Adipocyte (in vitro differentiated cells): ENCODE measurements at regions not wholly inside any gene's neighbourhood (a gene's known extent, or its start where the extent isn't known, plus 50 kb on each side); places are given as distances from the start of the nearest gene placed in this dataset.

Source experiments
- DNase-seq: peaks from one replicate; pipeline ENCODE4 v3.0.0-alpha.2; 2015; ENCODE audit warnings: low read depth
- H3K27me3 ChIP-seq: replicated peaks from 2 replicates; pipeline ENCODE4 v1.7.0; 2013; ENCODE audit warnings: mild to moderate bottlenecking, low read length, moderate library complexity; ENCODE audit not compliant: control insufficient read depth, insufficient read depth
- H3K36me3 ChIP-seq: 2 replicates; pipeline ENCODE4 v1.7.0; 2013; ENCODE audit warnings: low read length, mild to moderate bottlenecking, moderate library complexity; ENCODE audit not compliant: control insufficient read depth, insufficient read depth, severe bottlenecking
- H3K4me1 ChIP-seq: 2 replicates; pipeline ENCODE4 v1.7.0; 2013; ENCODE audit warnings: mild to moderate bottlenecking, low read length, moderate library complexity; ENCODE audit not compliant: control insufficient read depth, insufficient read depth
- H3K4me3 ChIP-seq: 2 replicates; pipeline ENCODE4 v1.7.0; 2013; ENCODE audit warnings: mild to moderate bottlenecking, low read length, moderate library complexity
- H3K9ac ChIP-seq: 2 replicates; pipeline ENCODE4 v1.7.0; 2013; ENCODE audit warnings: mild to moderate bottlenecking, low read length, moderate library complexity
- H3K9me3 ChIP-seq: 2 replicates; pipeline ENCODE4 v1.7.0; 2013; ENCODE audit warnings: mild to moderate bottlenecking, low read length, moderate library complexity; ENCODE audit not compliant: control insufficient read depth

DNA sequence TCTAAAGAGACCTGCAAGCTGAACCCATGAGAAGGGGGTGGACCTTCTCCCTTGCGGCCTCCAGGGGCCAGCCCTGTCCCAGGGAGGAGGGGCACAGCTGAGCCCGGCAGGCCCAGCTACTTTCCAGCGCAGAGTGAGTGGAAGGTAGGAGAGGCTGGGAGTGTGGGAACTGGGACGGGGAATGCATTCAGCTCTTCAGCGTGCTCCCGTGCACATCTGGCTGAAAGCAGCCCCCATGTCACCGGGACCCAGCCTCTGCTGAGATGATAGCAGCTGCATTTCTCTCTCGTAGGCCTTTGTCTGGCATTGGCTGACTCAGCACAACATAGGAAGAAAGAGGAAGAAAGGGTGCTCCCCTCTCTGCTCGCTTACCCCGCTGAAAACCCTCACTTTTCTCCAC, 951.5 kb downstream of the TBC1D22A start:
- Histone ChIP-seq H3K4me1 (no peaks in the 10 kb centered on the region), H3K9me3 (no peaks in the 10 kb centered on the region), H3K9ac (no peak overlapping the region), H3K36me3 (no peaks in the 10 kb centered on the region), H3K27me3 (peaks cover 4% of the 10 kb centered on the region), H3K4me3 (no peak overlapping the region)
- no peak for DNase-seq

DNA sequence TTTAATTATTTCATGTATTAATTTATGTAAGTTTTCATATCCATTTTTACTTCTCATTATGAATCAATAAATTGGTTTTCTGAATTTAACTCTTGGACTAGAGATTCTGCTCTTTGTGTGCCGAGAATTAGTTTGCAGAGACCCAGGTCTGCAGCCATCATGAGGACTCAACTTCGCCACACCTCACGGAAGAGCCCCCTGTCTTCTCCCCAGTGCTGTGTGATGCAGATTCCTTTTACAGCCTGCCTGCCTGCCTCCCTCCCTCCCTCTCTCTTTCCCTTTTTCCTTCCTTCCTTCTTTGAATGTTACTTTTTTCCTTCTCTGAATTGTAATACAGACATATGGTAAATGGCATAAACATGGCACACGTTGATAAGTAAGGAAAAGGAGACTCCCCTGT, 947.7 kb downstream of the TBC1D22A start:
- H3K9ac ChIP-seq, result no peak overlapping the region
- no peak for DNase-seq
- no peaks in the 10 kb centered on the region for H3K9me3 ChIP-seq
- peaks cover 2% of the 10 kb centered on the region for H3K27me3 ChIP-seq
- H3K4me1 ChIP-seq, result no peaks in the 10 kb centered on the region
- no peak overlapping the region for H3K4me3 ChIP-seq
- H3K36me3 ChIP-seq, result no peaks in the 10 kb centered on the region

DNA sequence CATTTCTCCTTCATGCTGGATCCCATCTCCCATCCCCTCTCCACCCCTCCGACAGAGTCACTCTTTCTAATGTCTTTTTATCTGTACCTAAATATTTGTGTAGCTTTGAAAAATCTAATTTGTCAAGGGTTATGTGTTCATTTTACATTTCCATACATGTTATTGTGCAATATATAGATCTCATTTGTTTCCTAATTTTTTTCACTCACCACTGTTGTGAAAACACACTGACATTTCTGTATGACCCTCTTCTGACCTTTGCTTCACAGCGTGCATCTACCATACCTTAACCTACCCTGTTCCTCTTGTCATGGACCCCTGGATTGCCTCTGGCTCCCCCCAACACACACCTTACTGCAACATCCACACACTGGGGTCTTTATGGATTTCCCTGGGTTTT, 942.9 kb downstream of the TBC1D22A start:
- H3K9ac ChIP-seq, result no peak overlapping the region
- no peak overlapping the region for H3K4me3 ChIP-seq
- peaks cover 2% of the 10 kb centered on the region for H3K27me3 ChIP-seq
- H3K4me1 ChIP-seq, result no peaks in the 10 kb centered on the region
- DNase-seq, result no peak
- peaks cover 3% of the 10 kb centered on the region for H3K9me3 ChIP-seq
- H3K36me3 ChIP-seq, result no peaks in the 10 kb centered on the region

GRCh38 chr22:47698906-47699305, 936.5 kb downstream of the TBC1D22A start:
- H3K9ac ChIP-seq, result no peak overlapping the region
- no peaks in the 10 kb centered on the region for H3K4me1 ChIP-seq
- H3K27me3 ChIP-seq, result no peaks in the 10 kb centered on the region
- peaks cover 5% of the 10 kb centered on the region for H3K9me3 ChIP-seq
- no peaks in the 10 kb centered on the region for H3K36me3 ChIP-seq
- DNase-seq, result no peak
- no peak overlapping the region for H3K4me3 ChIP-seq

DNA sequence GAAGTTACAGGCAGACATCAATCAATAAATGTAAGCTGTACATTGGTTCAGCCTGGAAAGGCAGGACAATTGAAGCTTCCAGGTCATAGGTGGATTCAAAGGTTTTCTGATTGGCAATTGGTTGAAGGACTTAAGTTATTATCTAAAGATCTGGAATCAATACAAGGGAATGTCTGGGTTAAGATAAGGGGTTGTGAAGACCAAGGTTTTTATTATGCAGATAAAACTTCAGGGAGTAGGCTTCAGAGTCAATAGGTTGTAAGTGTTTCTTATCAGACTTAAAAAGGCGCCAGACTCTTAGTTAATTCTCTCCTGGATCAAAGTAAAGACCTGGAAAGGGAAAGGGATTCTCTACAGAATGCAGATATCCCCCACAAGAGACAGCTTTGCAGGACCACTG, 935.4 kb downstream of the TBC1D22A start:
- no peaks in the 10 kb centered on the region for H3K4me1 ChIP-seq
- no peak overlapping the region for H3K4me3 ChIP-seq
- no peak for DNase-seq
- H3K9me3 ChIP-seq, result peaks cover 5% of the 10 kb centered on the region
- no peaks in the 10 kb centered on the region for H3K36me3 ChIP-seq
- H3K27me3 ChIP-seq, result no peaks in the 10 kb centered on the region
- no peak overlapping the region for H3K9ac ChIP-seq

DNA sequence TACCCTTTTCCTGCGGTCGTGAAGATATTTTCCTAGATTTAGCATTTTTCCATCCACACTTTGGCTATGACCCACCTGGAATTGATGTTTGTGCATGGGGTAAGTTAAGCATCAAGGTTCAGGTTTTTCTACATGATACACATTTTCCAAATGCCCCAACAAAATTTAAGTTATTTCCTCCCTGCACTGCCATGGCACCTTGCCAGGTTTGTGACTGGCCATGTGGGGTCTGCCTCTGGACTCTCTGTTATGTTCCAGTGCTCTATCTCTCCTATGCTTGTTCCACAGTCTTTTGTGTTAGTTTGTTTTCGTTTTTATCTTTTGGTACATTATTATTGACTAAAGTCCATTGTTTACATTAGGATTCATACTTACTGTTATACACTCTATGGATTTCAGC, 934.3 kb downstream of the TBC1D22A start:
- DNase-seq, result no peak
- H3K4me3 ChIP-seq, result no peak overlapping the region
- no peaks in the 10 kb centered on the region for H3K36me3 ChIP-seq
- no peak overlapping the region for H3K9ac ChIP-seq
- no peaks in the 10 kb centered on the region for H3K27me3 ChIP-seq
- H3K4me1 ChIP-seq, result no peaks in the 10 kb centered on the region
- peaks cover 5% of the 10 kb centered on the region for H3K9me3 ChIP-seq

GRCh38 chr22:47695176-47695575, 932.7 kb downstream of the TBC1D22A start:
- peaks cover under 1% of the 10 kb centered on the region for H3K9me3 ChIP-seq
- H3K4me3 ChIP-seq, result no peak overlapping the region
- no peaks in the 10 kb centered on the region for H3K4me1 ChIP-seq
- H3K27me3 ChIP-seq, result no peaks in the 10 kb centered on the region
- DNase-seq, result no peak
- no peaks in the 10 kb centered on the region for H3K36me3 ChIP-seq
- no peak overlapping the region for H3K9ac ChIP-seq

DNA sequence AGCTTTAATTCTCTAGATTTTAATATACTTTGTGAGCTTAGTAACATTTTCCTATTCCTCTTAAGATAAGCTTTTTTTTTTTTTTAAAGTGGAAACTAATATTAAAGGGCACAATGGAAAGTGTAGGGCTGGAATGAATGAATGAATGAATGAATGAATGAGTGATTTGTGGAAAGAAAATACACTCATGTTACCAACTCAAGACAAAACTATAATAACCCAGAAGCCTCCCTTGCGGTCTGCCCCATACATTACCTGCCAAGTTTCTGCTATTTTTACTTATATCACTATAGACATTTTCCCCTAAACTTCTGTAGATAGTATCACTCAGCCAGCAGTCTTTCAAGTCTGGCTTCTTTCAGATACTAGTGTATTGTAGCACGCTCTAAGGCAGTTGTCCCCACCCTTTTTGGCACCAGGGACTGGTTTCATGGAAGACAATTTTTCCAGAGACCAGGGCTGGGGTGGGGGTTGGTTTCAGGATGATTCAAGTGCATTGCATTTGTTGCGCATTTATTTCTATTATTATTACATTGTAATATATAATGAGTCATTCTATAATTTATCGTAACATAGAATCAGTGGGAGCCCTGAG, 932.2 kb downstream of the TBC1D22A start:
- Histone ChIP-seq H3K9me3 (no peaks in the 10 kb centered on the region), H3K4me3 (no peak overlapping the region), H3K27me3 (no peaks in the 10 kb centered on the region), H3K36me3 (no peaks in the 10 kb centered on the region), H3K4me1 (no peaks in the 10 kb centered on the region), H3K9ac (no peak overlapping the region)
- DNase-seq, result no peak

DNA sequence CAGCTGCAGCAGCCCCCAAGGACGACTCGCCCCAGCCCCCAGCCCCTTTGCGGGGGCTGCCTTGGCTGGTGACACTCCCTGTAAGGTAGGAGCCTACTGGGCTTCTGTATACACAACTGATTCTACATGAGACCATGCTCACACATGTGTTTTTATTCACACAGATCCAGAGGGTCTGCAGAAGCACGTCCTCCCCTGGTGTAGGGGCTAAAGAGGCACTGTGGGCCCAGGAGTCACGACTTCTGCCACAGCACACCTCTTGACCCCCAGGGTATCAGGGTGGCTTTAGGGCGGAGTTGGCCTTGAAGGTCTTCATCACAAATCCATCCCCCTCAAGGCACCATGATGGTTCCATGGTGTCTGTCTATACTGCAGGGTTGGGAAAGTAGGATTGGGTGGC, 931.2 kb downstream of the TBC1D22A start:
- Histone ChIP-seq H3K9me3 (no peaks in the 10 kb centered on the region), H3K4me3 (no peak overlapping the region), H3K36me3 (no peaks in the 10 kb centered on the region), H3K9ac (no peak overlapping the region), H3K4me1 (no peaks in the 10 kb centered on the region), H3K27me3 (no peaks in the 10 kb centered on the region)
- DNase-seq, result no peak

DNA sequence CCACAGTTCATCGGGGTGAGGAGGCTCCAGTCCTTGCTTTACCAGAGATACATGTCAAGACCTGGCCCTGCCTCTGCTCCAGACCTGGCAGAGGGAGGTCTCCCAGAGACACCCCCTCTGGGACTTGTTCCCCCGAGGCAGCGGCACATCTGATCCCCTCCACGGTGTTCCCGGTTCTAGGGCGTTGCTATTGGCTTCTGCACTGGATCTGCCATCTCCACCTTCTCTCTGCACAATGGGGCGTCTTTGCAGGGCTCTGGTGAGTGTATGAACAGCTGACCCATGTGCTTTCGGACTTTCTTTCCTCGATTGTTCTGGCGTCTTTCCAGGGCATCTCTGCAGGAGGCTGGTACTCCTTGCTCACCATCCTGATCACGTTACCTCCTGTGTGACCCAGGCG, 930.4 kb downstream of the TBC1D22A start:
- H3K4me3 ChIP-seq, result no peak overlapping the region
- no peak for DNase-seq
- H3K36me3 ChIP-seq, result no peaks in the 10 kb centered on the region
- peaks cover 3% of the 10 kb centered on the region for H3K9me3 ChIP-seq
- H3K4me1 ChIP-seq, result no peaks in the 10 kb centered on the region
- no peak overlapping the region for H3K9ac ChIP-seq
- H3K27me3 ChIP-seq, result no peaks in the 10 kb centered on the region

DNA sequence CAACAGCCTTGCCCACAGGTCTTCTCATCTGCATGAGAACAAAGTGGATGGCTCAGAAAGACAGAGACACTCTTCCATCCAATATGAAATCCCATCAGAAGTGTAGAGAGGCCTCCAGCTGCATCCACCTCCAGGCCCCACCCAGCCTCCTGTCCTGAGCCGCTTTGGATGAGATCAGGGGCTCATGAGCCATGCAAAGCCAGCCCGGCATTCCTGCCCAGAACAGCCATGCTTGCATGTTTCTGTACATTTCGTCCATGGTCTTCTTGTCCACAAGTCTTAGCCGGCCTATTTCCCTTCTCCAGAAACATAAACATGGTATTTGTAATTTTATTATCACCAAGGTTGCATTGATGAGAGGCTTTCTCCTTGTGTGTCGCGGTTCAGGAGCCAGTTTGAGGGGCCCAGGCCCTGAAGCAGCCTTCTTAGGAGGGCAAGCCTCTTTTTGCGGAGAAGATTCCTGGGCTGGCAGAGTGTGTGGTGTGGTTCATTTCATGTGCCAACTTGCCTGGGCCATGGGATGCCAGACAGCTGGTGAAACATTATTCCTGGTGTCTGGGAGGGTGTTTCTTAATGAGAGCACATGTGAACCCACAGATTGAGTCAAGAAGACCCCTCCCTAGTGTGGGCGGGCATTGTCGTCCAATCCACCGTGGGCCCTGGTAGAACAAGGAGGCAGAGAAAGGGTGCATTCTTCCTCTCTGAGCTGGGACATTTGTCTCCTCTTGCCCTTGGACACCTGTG, 928.9 kb downstream of the TBC1D22A start:
- Histone ChIP-seq H3K9ac (no peak overlapping the region), H3K36me3 (no peaks in the 10 kb centered on the region), H3K27me3 (no peaks in the 10 kb centered on the region), H3K4me1 (no peaks in the 10 kb centered on the region), H3K4me3 (no peak overlapping the region), H3K9me3 (peaks cover 11% of the 10 kb centered on the region)
- no peak for DNase-seq

- no peak overlapping the region for H3K4me3 ChIP-seq
- H3K9ac ChIP-seq, result no peak overlapping the region
- no peaks in the 10 kb centered on the region for H3K4me1 ChIP-seq
- H3K9me3 ChIP-seq, result peaks cover 11% of the 10 kb centered on the region
- no peaks in the 10 kb centered on the region for H3K27me3 ChIP-seq
- DNase-seq, result no peak
- no peaks in the 10 kb centered on the region for H3K36me3 ChIP-seq
Measured at GRCh38 chr22:47690586-47690985, 928.1 kb downstream of the TBC1D22A start.
